Heart left ventricle (tissue), 13 donors: ENCODE measurements at regions not wholly inside any gene's neighbourhood (a gene's known extent, or its start where the extent isn't known, plus 50 kb on each side); places are given as distances from the start of the nearest gene placed in this dataset.

Experiments used
- CTCF ChIP-seq, 12 donors: fragments of 200-600 bp; sonication (generic) in 4 of 12; IDR thresholded peaks; one replicate each; pipeline versions ENCODE4 v1.5.0 to v1.8.0; 2018 to 2022; ENCODE audit warnings: antibody characterized with exemption in 12 of 12, mild to moderate bottlenecking in 5 of 12
- POLR2A ChIP-seq, 2 donors: fragments of 450-650 bp; IDR thresholded peaks; one replicate each; pipeline ENCODE4 v1.6.1; 2017; ENCODE audit warnings: antibody characterized with exemption in 2 of 2, mild to moderate bottlenecking in 2 of 2, moderate library complexity in 2 of 2
- donor health status: ischemic (EF 13 %, LVEDD 7.1; RV severe dilation, severe dysfunction).
- donor health status: DM: no; HTN: yes; CAD: no.
- donor health status: DM: no; HTN: no; CAD: no.
- donor health status: ischemic (EF 25% LVEDD 6.9; RV normal size, moderate dysfunction).
- donor health status: ischemic (EF 25% LVEDD 5.7; RV mildly dilated, moderate dysfunction).
- donor health status: ischemic (EF 35%, LVEDD 5.7; RV mildly dilated, moderate dysfunction).
- donor health status: nonischemic (EF 11% LVEDD 7.7; RV severe dilation, severe dysfunction).
- donor health status: DM: yes; HTN: yes; CAD: no.
- donor health status: PGD.
- donor health status: ischemic (EF 29% LVEDD 5.4; RV normal size, mild dysfunction).
- donor health status: nonischemic (EF 23%, LVEDD 6.1; RV moderate dilation, normal function).

DNA sequence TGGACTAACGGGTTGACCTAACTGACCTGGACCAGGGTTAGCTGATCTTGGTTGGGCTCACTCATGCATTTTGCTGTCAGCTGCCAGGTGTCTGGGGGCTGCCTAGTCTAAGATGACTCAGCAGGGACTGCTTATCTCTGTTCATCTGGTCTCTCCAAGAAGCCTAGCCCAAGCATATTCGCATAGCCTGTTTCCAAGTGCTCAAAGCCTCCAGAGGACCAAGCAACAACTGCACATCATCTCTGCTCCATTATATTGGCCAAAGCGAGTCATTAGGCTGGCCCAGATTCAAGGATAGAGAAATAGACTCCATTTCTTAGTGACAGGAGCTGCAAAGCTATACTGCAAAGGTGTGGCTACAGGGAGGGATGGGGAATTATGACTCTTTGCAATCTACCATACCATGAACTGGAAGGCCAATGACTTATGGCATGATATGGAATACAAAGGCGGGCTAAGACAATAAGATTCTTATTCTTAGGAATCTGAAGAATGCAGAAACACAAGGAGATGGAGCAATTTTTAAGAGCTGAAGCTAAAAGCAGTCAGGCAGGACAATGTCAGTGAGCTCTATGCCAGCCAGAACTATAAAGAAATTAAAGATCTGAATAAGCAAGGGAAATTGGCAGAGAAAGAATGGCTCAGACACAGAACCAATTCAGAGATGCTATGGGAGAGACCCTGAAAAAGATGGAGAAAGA lies 194.6 kb upstream of the FSCB start:
- TF ChIP-seq CTCF (IDR thresholded peaks at IDR 0.05) (no peak), POLR2A (IDR thresholded peaks at IDR 0.05) (no peak)
